Hippocampal formation (tissue), 2 donors: ENCODE measurements at regions not wholly inside any gene's neighbourhood (a gene's known extent, or its start where the extent isn't known, plus 50 kb on each side); places are given as distances from the start of the nearest gene placed in this dataset.

Source experiments
- DNase-seq, 2 donors: peaks; one replicate each; lab custom pipeline; 2025; lab: John Stamatoyannopoulos, UW

- DNase-seq = no peak
Observed at GRCh38 chr11:70501051-70501901, 102.9 kb downstream of the CTTN start.

GRCh38 chr11:70501933-70502540 is 103.7 kb downstream of the CTTN start:
- no peak for DNase-seq

- no peak for DNase-seq
Observed at GRCh38 chr11:70502677-70503467, 104.5 kb downstream of the CTTN start.

GRCh38 chr11:70503468-70504221 is 105.3 kb downstream of the CTTN start:
- no peak for DNase-seq

- DNase-seq = no peak
Observed at GRCh38 chr11:70504246-70505020, 106.1 kb downstream of the CTTN start.

- DNase-seq = no peak
Observed at GRCh38 chr11:70505331-70505731, 107.0 kb downstream of the CTTN start.

DNA sequence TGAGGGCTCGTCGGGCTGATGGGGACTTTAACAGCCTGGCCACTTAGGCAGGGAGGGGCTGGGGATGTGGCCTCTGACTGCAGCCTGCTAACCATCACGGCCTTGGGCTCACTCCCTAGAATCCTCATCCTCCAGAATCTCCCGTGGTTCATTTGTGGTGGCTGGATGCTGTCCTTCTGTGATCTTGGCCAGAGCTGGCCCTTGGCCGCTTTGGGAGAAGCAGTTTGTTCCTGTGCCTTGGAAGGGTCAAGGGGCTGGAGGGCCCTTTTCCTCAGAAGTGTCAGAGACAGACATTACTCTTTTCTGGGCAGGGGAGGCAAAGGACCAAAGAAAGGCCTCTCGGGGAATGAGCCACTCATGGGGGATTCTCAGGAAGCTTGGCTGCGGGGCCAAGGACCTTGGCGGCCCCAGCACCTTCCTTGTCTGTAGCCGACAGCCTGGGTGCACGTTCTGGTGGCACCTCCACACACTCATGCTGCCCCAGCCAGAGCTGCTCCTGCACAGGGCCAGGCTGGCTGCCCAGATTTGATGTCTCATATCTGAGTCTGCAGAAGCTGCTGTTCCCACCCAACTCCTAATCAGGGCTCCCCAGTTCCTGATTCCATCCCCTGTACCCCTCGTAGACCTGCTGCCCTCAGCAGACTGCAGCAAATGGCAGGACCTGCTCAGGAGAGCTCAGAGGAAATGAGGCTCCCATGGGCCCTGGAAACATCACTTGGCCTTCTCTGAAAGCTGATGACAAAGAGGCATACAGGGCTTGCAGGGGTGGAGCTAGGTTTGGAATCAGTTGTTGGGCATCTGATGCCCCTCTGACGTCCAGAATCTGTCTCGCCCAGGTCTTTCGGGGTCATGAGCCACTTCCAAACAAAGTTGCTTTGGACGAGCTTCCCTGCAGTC is 107.7 kb downstream of the CTTN start:
- DNase-seq = no peak

DNA sequence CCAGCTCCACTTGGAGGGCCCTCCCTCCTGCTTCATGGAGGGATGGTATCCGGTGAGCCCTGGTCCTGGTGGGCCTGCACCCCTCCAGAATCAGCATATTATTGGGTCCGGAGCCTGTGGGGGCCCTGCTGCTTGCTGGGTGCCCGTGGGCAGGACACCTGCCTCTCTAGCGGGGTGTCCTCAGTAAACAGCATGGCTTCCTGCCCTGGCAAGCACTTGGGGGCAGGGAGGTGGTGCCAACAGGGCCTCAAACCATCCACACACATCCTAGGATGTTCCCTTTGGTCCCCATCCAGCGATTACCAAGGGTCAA is 108.3 kb downstream of the CTTN start:
- DNase-seq = no peak

GRCh38 chr11:70506986-70507385 is 108.7 kb downstream of the CTTN start:
- DNase-seq = no peak

- no peak for DNase-seq
Observed at GRCh38 chr11:70507466-70508230, 109.3 kb downstream of the CTTN start.

DNA sequence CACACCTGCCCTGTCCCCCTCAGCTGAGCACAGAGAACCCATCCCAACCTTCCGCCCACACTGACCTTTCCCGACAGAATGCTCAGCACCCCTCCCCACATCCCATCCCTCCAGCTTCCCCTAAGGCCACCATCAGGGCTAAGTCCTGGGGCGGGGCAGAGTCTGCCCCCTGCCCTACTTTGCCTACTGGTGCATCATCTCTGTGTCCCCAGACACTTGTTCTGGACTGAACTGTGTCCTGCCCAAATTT is 109.8 kb downstream of the CTTN start:
- no peak for DNase-seq

- DNase-seq = no peak
Observed at GRCh38 chr11:70509476-70509875, 111.1 kb downstream of the CTTN start.

GRCh38 chr11:70510106-70510505 is 111.8 kb downstream of the CTTN start:
- no peak for DNase-seq

DNA sequence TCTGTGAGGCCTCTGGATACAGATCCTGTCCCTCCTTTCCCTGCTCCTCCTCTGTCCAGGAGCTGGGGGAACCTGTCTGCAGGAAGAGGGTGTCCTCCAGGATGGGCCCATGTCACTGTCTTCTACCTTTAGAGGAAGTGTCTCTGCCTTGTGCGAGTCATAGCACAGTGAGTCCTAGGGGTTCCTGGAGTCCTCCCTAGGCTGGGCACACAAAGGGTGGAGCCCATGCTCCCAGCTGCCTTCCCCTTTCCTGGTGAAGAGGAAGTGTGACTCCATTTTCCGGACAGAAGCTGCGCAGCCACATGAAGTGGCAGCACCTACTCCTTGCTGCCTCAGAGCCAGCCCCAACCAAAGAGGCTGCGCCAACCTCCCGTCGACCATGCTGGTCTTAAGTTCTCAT is 112.2 kb downstream of the CTTN start:
- no peak for DNase-seq

DNA sequence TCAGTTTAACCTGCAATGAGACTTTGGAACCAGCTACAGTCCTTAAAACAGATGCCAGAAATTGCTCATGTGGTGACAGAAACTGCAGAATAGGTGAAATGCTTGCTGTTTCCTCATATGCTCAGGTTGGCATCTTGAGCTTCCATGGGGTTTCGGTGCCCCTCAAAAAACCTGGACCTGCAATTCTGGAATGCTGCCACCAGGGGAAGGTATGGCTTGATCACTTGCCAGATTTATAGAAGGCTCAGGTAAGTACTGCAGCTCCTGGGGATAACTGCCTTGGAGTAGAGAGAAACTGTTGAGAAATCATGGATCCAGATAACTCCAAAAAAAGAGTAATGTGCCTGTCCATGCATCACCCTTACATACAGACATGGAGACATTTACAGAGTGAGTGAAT is 113.0 kb downstream of the CTTN start:
- no peak for DNase-seq

- DNase-seq = no peak
Observed at GRCh38 chr11:70512716-70513115, 114.4 kb downstream of the CTTN start.

DNA sequence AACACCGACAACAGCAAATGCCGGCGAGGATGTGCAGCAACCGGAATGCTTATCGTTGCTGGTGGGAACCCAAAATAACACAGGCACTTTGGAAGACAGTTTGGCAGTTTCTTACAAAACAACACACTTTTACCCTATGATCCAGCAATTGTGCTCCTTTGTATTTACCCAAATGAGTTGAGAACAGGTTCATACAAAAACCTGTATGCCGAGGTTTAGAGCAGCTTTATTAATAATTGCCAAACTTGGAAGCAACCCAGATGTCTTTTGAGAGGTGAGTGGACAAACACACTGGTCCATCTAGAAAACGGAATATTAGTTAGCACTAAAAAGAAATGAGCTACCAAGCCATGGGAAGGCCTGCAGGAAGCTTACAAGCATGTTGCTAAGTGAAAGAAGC is 118.9 kb downstream of the CTTN start:
- DNase-seq = no peak

- DNase-seq = no peak
Observed at GRCh38 chr11:70517988-70518907, 119.9 kb downstream of the CTTN start.

DNA sequence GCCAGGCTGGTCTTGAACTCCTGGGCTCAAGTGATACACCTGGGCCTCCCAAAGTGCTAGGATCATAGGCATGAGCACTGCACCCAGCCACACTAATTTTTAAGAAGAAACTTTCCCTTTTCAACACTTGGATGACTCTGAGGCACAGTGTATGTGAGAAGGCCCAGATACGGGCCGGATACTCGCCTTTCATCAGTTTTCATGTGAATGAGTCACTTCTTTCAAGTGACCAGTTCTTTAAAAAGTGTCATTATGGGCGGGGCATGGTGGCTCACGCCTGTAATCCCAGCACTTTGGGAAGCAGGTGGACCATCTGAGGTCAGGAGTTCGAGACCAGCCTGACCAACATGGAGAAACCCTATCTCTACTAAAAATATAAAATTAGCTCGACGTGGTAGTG is 120.8 kb downstream of the CTTN start:
- DNase-seq = no peak
